GM21717 (cell line): ENCODE measurements at regions not wholly inside any gene's neighbourhood (a gene's known extent, or its start where the extent isn't known, plus 50 kb on each side); places are given as distances from the start of the nearest gene placed in this dataset.
A peak's percentile ranks its signal among the peaks of the same experiment; 100 is the strongest.
"Not testable (repeated sequence)": the region's sequence is repeated elsewhere in the genome, so short reads cannot be mapped to it uniquely, and the experiment has no call there.

Experiments used
- ATAC-seq: cut with Tn5 transposase; IDR thresholded peaks from one replicate; pipeline ENCODE4 v1.9.1; 2021; ENCODE audit warnings: mild to moderate bottlenecking, moderate library complexity; ENCODE audit not compliant: unreplicated experiment

DNA sequence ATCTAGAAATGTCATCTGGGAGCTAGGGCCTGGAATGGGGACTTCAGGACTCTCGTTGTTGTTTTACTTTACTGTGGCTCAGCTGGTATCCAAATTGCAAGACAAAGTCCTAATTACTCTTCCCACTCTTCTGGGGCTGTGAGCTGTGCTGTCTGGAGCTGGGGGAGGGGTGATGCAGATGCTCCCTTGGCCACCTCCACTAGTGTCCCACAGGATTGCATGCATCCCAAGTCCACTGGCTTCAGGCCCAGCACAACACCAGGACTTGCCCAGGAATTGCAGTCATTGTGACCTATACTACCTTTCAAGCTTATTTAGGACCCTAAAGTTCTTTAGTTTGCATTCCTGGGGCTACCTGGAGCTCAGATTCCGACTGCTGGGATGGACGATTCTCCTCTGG, 366.1 kb upstream of the FAM47C start:
- no peak for ATAC-seq

DNA sequence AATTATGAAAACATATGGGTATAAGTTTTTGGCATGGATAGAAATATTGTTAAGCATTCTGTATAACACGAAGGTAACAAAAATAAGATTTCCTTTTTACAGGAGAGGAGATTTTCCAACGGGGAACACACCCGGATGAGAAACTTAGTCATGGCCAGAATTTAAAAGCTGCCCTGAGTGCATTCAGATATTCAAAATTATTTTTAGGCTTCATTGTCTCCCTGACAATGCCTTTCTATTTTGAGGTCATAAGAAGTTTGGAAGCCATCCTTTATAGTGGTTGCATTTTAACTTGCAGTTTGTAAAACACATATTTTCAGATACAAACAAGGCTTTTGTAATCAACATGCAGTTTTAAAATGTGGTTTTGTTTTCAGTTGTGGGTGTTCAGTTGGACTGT, 357.5 kb upstream of the FAM47C start:
- no peak for ATAC-seq

GRCh38 chrX:36683507-36683906, 324.7 kb upstream of the FAM47C start:
- ATAC-seq: no peak

- no peak for ATAC-seq
Measured at GRCh38 chrX:36684053-36684452, 324.1 kb upstream of the FAM47C start.

GRCh38 chrX:36721990-36722389, 286.2 kb upstream of the FAM47C start:
- no peak for ATAC-seq

DNA sequence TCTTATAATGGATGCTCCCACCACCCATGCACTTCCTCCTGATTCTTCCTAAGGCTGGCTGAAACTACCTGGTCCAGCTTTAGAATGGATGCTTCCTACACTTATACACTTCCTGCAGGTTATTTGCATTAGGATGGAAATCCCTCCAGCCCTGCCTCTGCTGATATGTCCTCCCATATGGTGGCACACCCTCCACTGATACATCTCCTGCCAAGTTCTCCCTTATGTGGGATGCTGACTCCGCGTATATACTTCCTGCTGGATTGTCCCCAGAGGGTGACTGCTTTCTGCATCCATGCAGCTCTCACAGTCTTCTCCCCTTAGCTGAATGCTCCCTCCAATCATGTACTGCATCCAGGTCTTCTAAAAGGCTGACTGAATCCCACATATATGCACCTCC, 254.6 kb upstream of the FAM47C start:
- no peak for ATAC-seq

GRCh38 chrX:36787752-36788151, 220.4 kb upstream of the FAM47C start:
- no peak for ATAC-seq

DNA sequence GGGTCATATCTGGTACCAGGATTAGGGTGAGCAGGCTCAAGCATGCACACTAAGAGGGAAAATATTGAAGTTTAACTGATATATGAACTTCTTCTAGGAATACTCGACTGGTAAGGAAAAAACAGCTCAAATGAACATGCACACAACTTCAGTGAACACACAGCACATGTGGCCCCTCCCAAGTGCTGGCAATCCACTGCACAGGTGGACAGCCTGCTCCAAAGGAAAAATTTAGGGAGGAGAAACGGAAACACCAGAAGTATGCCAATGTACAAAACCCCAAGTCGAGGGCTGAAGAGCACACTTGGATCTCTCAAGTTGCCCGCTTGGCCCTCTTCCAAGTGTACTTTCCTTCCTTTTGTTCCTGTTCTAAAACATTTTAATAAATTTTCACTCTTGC, 205.0 kb upstream of the FAM47C start:
- ATAC-seq: no peak

DNA sequence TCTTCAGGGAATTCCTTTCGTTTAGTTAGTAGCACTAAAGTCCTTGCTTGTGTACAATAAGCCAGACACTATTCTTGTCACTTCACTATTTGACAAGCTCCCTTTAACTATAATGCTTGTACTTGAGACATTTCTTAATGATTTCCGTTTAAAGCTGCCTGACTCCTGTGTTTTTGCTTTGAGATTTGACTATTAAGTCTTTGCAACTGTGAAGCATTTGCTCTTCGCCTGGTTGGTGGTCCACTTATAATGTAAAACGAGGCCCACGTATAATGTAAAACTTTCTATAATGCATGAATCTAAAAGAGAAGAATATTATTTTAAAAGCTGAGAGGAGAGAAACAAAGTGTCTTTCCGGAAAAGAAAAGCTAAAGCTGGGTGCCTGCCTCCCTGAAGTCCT, 204.1 kb upstream of the FAM47C start:
- ATAC-seq: no peak

- ATAC-seq: no peak
Measured at GRCh38 chrX:36844857-36845256, 163.3 kb upstream of the FAM47C start.

- ATAC-seq: no peak
Measured at GRCh38 chrX:36847496-36847895, 160.7 kb upstream of the FAM47C start.

DNA sequence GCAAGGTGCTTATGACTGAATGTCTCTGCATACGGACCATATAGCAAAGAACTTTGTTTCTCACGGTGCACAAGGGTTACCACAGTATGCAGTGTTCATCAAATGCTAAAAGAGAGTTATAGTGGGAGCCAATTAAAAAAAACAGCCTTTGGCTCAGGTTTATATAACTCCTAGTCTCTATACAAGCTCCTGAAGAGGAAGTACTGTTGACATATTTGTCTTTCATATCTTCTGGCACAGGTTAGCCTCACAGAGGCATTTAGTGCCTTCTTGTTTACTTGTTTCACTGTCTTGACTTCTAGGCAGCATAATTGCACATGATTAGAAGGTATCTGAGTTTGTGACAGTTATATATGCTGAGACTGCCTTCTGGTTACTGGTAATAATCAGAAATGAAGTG, 158.8 kb upstream of the FAM47C start:
- no peak for ATAC-seq

GRCh38 chrX:36856849-36857248, 151.3 kb upstream of the FAM47C start:
- no peak for ATAC-seq

- no peak for ATAC-seq
Measured at GRCh38 chrX:36859231-36859630, 148.9 kb upstream of the FAM47C start.

GRCh38 chrX:36861601-36862000, 146.6 kb upstream of the FAM47C start:
- ATAC-seq: no peak

GRCh38 chrX:36867143-36867542, 141.0 kb upstream of the FAM47C start:
- ATAC-seq: no peak

DNA sequence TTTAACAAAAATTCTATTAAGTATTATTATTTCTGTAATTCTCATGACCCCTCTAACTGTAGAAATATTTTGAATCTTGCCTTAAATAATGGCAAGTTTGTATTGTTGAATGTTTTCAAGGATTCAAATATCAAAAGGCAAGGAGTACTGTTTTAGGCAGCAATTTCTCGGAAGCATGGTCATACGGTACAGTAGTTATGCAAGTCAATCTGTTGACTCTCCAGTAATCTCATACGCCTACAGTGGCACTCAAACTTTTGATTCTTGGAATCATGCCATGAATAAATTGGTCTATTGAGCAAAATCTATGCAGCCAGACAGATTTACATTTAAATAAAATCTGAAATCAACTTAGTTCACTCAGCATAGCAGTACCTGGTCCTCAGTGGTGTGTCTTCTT, 139.6 kb upstream of the FAM47C start:
- ATAC-seq: no peak

DNA sequence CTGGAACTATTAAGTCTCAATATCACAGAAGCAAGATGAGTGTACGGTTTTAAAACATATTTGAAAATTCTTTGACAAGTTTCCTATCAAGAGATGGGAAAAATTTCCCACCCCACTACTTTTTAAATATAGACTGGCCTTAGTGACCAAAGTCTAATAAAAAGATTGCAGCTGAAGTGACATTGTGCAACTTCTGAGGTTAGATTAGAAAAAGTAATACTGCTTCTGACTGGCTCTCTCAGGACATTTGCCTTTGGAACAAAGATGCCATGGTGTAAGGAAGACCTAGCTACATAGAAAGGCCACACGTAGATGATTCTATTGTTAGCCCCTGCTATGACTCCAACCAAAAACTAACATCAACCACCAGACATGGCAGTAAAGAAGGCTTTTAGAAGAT, 138.7 kb upstream of the FAM47C start:
- ATAC-seq: no peak

GRCh38 chrX:36897690-36898089, 110.5 kb upstream of the FAM47C start:
- ATAC-seq: no peak

- no peak for ATAC-seq
Measured at GRCh38 chrX:36898301-36898700, 109.9 kb upstream of the FAM47C start.

DNA sequence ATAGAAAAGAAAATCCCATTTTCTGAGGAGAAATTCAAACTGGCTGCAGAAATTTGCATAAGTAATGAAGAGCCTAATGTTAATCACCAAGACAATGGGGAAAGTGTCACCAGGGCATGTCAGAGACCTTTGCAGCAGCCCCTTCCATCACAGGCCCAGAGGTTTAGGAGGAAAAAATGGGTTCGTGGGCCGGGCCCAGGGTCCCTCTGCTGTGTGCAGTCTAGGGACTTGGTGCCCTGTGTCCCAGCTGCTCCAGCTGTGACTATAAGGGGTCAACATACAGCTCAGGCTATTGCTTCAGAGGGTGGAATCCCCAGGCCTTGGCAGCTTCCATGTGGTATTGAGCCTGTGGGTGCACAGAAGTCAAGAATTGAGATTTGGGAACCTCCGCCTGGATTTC, 103.6 kb upstream of the FAM47C start:
- ATAC-seq: not testable (repeated sequence)

DNA sequence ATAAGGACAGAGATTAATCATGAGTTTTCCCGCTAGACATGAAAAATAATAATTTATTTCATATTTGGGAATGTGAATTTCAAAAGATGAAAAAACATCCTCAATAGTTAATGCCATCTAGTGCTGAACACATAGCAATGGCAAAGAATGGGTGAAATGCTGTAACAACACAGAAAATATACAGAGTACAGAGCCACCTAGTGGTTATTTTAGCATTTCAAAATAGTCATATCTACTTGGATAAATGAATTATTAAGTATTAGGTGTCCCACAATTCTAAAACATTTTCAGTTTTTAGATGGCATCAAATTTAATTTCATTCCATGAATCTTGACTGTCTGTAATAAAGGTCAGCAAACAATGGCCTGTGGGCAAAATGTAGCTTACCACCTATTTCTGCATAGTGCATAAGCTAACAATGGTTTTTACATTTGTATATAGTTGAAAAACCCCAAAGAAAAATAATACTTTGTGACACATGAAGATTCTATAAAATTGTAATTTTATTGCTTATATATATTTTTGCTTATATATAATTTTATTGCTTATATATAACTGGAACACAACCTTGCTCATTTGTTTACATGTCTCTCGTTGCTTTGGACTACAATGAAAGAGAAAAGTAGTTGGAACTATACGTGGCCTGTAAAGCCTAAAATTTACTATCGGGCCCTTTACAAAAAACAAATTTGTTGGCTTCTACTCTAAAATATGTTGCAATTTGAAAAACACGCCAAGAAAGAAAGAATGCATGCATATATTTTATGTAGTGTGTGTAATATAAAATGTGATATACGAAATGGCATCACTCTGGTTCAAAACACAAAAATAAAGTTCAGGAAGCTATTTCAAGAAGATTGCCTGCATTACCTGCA, 99.1 kb upstream of the FAM47C start:
- peak; percentile 69 for ATAC-seq

- no peak for ATAC-seq
Measured at GRCh38 chrX:36909676-36910030, 98.5 kb upstream of the FAM47C start.
